Hepatocyte (in vitro differentiated cells): ENCODE measurements at regions not wholly inside any gene's neighbourhood (a gene's known extent, or its start where the extent isn't known, plus 50 kb on each side); places are given as distances from the start of the nearest gene placed in this dataset.

Experiments used
- DNase-seq: peaks from one replicate; pipeline ENCODE4 v3.0.0-alpha.2; 2016; ENCODE audit warnings: low spot score
- H2AFZ ChIP-seq: fragments of 200-600 bp; sonication (generic); 2 replicates; pipeline ENCODE4 v1.6.0; 2016; ENCODE audit warnings: antibody characterized with exemption, mild to moderate bottlenecking
- H3K27ac ChIP-seq: fragments of 200-600 bp; sonication (generic); 2 replicates; pipeline ENCODE4 v1.5.1; 2016; ENCODE audit warnings: mild to moderate bottlenecking
- H3K27me3 ChIP-seq: fragments of 200-600 bp; sonication (generic); 2 replicates; pipeline ENCODE4 v1.6.1; 2016
- H3K36me3 ChIP-seq: fragments of 200-600 bp; sonication (generic); replicated peaks from 2 replicates; pipeline ENCODE4 v1.5.1; 2016; ENCODE audit warnings: low read depth; ENCODE audit not compliant: insufficient read depth
- H3K4me1 ChIP-seq: fragments of 200-600 bp; sonication (generic); 2 replicates; pipeline ENCODE4 v1.5.1; 2016; ENCODE audit warnings: mild to moderate bottlenecking, moderate library complexity; ENCODE audit not compliant: insufficient read depth
- H3K4me2 ChIP-seq: fragments of 200-600 bp; sonication (generic); 2 replicates; pipeline ENCODE4 v1.6.0; 2016
- H3K4me3 ChIP-seq: fragments of 200-600 bp; sonication (generic); 2 replicates; pipeline ENCODE4 v1.5.1; 2016; ENCODE audit warnings: mild to moderate bottlenecking
- H3K79me2 ChIP-seq: fragments of 200-600 bp; sonication (generic); 2 replicates; pipeline ENCODE4 v1.6.0; 2017; ENCODE audit warnings: mild to moderate bottlenecking
- H3K9me2 ChIP-seq: fragments of 200-600 bp; sonication (generic); replicated peaks from 2 replicates; pipeline ENCODE4 v1.6.0; 2017; ENCODE audit warnings: mild to moderate bottlenecking; ENCODE audit not compliant: insufficient read depth
- H3K9me3 ChIP-seq: fragments of 200-600 bp; sonication (generic); 2 replicates; pipeline ENCODE4 v1.5.1; 2016; ENCODE audit warnings: low read depth, mild to moderate bottlenecking
- H4K20me1 ChIP-seq: fragments of 200-600 bp; sonication (generic); 2 replicates; pipeline ENCODE4 v1.6.0; 2016; ENCODE audit warnings: mild to moderate bottlenecking; ENCODE audit not compliant: insufficient read depth, poor library complexity, severe bottlenecking
- EZH2 ChIP-seq: fragments of 200-600 bp; sonication (generic); IDR thresholded peaks from 2 replicates; pipeline ENCODE4 v1.6.1; 2016; ENCODE audit warnings: antibody characterized with exemption, mild to moderate bottlenecking, borderline replicate concordance
- EZH2phosphoT487 ChIP-seq: fragments of 200-600 bp; sonication (generic); IDR thresholded peaks from one replicate; pipeline ENCODE4 v1.6.1; 2018; ENCODE audit warnings: antibody characterized with exemption, mild to moderate bottlenecking, low read depth, moderate library complexity; ENCODE audit not compliant: unreplicated experiment, severe bottlenecking
- WGBS: methylation state at CpG from one replicate; pipeline ENCODE4 v1.1.6; 2016; ENCODE audit warnings: low lambda C conversion rate; ENCODE audit errors: missing lambda C conversion rate; 5-methylcytosine and 5-hydroxymethylcytosine counted together
- TF ChIP-seq, protein P1 (sequence below): fragments of 200-600 bp; sonication (generic); IDR thresholded peaks from 2 replicates; pipeline ENCODE4 v1.5.1; 2016; ENCODE audit warnings: antibody characterized with exemption, mild to moderate bottlenecking; ENCODE audit not compliant: poor library complexity

DNA sequence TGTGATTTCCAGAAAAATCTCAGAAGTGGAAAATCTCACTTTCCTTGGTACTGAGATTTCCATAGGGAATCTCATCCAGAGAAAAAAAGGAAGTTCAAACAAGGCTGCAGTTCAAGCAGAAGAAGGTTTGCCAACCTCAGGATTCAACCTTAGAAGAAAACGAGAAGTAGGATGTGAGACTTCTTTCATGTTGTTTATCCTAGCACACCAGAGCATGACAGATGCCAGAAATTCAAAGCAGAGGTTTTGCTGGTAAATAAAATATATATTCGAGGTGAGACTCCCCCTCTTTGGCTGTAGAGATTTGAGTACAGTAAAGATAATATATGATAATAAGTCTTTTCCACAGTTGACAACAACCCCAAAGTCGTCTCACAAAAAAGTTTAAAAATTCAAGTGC, 116.9 kb upstream of the SMC2 start:
- H3K9me3 ChIP-seq, result no peaks in the 10 kb centered on the region
- H3K4me2 ChIP-seq, result no peak overlapping the region
- no peak for DNase-seq
- H3K4me1 ChIP-seq, result no peaks in the 10 kb centered on the region
- H3K79me2 ChIP-seq, result no peaks in the 10 kb centered on the region
- H4K20me1 ChIP-seq, result no peaks in the 10 kb centered on the region
- no peak overlapping the region for H2AFZ ChIP-seq
- no peaks in the 10 kb centered on the region for H3K9me2 ChIP-seq
- TF ChIP-seq EZH2 (no peak), EZH2phosphoT487 (no peak)
- TF ChIP-seq, protein P1, sequence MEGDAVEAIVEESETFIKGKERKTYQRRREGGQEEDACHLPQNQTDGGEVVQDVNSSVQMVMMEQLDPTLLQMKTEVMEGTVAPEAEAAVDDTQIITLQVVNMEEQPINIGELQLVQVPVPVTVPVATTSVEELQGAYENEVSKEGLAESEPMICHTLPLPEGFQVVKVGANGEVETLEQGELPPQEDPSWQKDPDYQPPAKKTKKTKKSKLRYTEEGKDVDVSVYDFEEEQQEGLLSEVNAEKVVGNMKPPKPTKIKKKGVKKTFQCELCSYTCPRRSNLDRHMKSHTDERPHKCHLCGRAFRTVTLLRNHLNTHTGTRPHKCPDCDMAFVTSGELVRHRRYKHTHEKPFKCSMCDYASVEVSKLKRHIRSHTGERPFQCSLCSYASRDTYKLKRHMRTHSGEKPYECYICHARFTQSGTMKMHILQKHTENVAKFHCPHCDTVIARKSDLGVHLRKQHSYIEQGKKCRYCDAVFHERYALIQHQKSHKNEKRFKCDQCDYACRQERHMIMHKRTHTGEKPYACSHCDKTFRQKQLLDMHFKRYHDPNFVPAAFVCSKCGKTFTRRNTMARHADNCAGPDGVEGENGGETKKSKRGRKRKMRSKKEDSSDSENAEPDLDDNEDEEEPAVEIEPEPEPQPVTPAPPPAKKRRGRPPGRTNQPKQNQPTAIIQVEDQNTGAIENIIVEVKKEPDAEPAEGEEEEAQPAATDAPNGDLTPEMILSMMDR, result no peak
- 72% methylated on average over 3 of the region's 3 CpGs for WGBS
- no peak overlapping the region for H3K4me3 ChIP-seq
- no peak overlapping the region for H3K27ac ChIP-seq
- H3K36me3 ChIP-seq, result no peaks in the 10 kb centered on the region
- no peaks in the 10 kb centered on the region for H3K27me3 ChIP-seq

DNA sequence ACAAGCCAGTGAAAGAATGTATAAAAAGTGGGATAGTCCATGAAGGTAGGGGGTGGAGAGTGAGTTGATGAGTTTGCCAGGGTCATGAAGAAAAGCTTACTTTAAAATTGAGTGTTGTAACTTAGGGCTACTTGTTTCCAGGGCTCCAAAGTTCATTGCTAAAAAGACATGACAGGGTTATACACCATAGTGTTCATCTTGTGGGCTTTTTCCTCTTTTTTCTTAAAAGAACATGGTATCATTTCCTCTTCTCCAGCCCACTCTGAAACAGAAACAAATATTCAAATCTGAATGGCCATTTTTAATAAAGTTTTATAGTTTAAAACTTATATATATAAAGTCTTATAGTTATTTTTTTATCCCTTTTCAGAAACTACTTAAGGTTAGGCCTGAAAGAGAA, 115.7 kb upstream of the SMC2 start:
- Histone ChIP-seq H3K79me2 (no peaks in the 10 kb centered on the region), H3K9me3 (no peaks in the 10 kb centered on the region), H3K4me2 (no peak overlapping the region), H3K27ac (no peak overlapping the region), H3K27me3 (no peaks in the 10 kb centered on the region), H3K4me1 (no peaks in the 10 kb centered on the region), H4K20me1 (no peaks in the 10 kb centered on the region), H3K4me3 (no peak overlapping the region), H2AFZ (no peak overlapping the region), H3K9me2 (no peaks in the 10 kb centered on the region), H3K36me3 (no peaks in the 10 kb centered on the region)
- DNase-seq, result no peak
- TF ChIP-seq, protein P1, result no peak
- TF ChIP-seq EZH2phosphoT487 (no peak), EZH2 (no peak)

DNA sequence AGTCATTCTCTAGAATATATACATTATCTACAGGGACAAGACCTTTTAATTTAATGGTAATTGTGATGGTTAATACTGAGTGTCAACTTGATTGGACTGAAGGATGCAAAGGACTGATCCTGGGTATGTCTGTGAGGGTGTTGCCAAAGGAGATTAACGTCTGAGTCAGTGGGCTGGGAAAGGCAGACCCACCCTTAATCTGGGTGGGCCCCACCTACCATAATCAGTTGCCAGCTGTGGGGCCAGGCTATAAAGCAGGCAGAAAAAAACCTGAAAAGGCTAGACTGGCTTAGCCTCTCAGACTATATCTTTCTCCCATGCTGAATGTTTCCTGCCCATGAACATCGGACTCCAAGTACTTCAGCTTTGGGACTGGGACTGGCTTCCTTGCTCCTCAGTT, 112.2 kb upstream of the SMC2 start:
- H3K27ac ChIP-seq, result no peak overlapping the region
- H3K36me3 ChIP-seq, result no peaks in the 10 kb centered on the region
- DNase-seq, result no peak
- H3K4me2 ChIP-seq, result no peak overlapping the region
- no peaks in the 10 kb centered on the region for H3K9me3 ChIP-seq
- no peaks in the 10 kb centered on the region for H3K9me2 ChIP-seq
- H3K4me3 ChIP-seq, result no peak overlapping the region
- H3K79me2 ChIP-seq, result no peaks in the 10 kb centered on the region
- no peaks in the 10 kb centered on the region for H4K20me1 ChIP-seq
- no peak overlapping the region for H2AFZ ChIP-seq
- no peaks in the 10 kb centered on the region for H3K4me1 ChIP-seq
- 82% methylated on average over 2 of the region's 2 CpGs for WGBS
- TF ChIP-seq EZH2phosphoT487 (no peak), EZH2 (no peak)
- TF ChIP-seq, protein P1, result no peak
- no peaks in the 10 kb centered on the region for H3K27me3 ChIP-seq

DNA sequence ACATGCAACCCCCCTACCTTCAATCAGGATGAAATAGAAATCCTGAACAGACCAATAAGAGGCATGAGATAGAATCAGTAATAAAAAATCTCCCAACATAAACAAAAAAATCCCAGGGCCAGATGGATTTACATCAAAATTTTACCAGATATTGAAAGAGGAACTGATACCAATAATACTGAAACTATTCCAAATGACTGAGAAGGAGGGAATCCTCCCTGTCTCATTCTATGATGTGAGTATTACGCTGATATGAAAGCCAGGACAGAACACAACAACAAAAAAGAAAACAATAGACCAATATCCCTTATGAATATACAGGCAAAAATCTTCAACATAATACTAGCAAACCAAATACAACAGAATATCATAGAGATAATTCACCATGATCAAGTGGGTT, 109.0 kb upstream of the SMC2 start:
- Histone ChIP-seq H3K4me1 (no peaks in the 10 kb centered on the region), H3K9me3 (no peaks in the 10 kb centered on the region), H3K4me2 (no peak overlapping the region), H3K79me2 (no peaks in the 10 kb centered on the region), H3K4me3 (no peak overlapping the region), H3K27ac (no peak overlapping the region), H3K36me3 (no peaks in the 10 kb centered on the region), H4K20me1 (no peaks in the 10 kb centered on the region), H3K9me2 (no peaks in the 10 kb centered on the region), H3K27me3 (no peaks in the 10 kb centered on the region), H2AFZ (no peak overlapping the region)
- no peak for DNase-seq
- TF ChIP-seq, protein P1, result no peak
- TF ChIP-seq EZH2phosphoT487 (no peak), EZH2 (no peak)
- 79% methylated on average over 1 of the region's 1 CpG for WGBS
